ENCODE measurements at regions not wholly inside any gene's neighbourhood (a gene's known extent, or its start where the extent isn't known, plus 50 kb on each side); places are given as distances from the start of the nearest gene placed in this dataset.
A peak's percentile ranks its signal among the peaks of the same experiment; 100 is the strongest.

GRCh38 chr15:101543026-101543390 lies 53.5 kb upstream of the PCSK6 start:
- H3K9me3 ChIP-seq (ENCODE audit: low read depth, low read length), result no peaks in the 10 kb centered on the region
- H3K27ac ChIP-seq (ENCODE audit: low read depth, low read length), result no peak overlapping the region
- no peaks in the 10 kb centered on the region for H3K79me2 ChIP-seq (ENCODE audit: insufficient read depth, low read length)
- TF ChIP-seq CTCF (IDR thresholded peaks at IDR 0.05; ENCODE audit: extremely low read depth, low read depth, low read length), result no peak
- H3K4me1 ChIP-seq (ENCODE audit: insufficient read depth, low read length), result no peaks in the 10 kb centered on the region
- no peaks in the 10 kb centered on the region for H3K36me3 ChIP-seq (ENCODE audit: insufficient read depth, low read length)
- no peak overlapping the region for H2AFZ ChIP-seq (ENCODE audit: low read length)
- H3K4me2 ChIP-seq (ENCODE audit: insufficient read depth, low read length), result no peak overlapping the region
- no peaks in the 10 kb centered on the region for H4K20me1 ChIP-seq (ENCODE audit: insufficient read depth, low read length)
- peak; percentile 64 for DNase-seq (ENCODE audit: insufficient read length, low spot score, missing footprints)
- H3K27me3 ChIP-seq (ENCODE audit: insufficient read depth, low read length), result peaks cover 32% of the 10 kb centered on the region
- no peak overlapping the region for H3K4me3 ChIP-seq (ENCODE audit: insufficient read depth, low read length)

GRCh38 chr15:101542306-101543025 lies 53.0 kb upstream of the PCSK6 start:
- no peaks in the 10 kb centered on the region for H3K79me2 ChIP-seq (ENCODE audit: insufficient read depth, low read length)
- H4K20me1 ChIP-seq (ENCODE audit: insufficient read depth, low read length), result no peaks in the 10 kb centered on the region
- no peaks in the 10 kb centered on the region for H3K4me1 ChIP-seq (ENCODE audit: insufficient read depth, low read length)
- TF ChIP-seq CTCF (IDR thresholded peaks at IDR 0.05; ENCODE audit: extremely low read depth, low read depth, low read length), result no peak
- DNase-seq (ENCODE audit: insufficient read length, low spot score, missing footprints), result peak; percentile 85
- no peak overlapping the region for H3K4me2 ChIP-seq (ENCODE audit: insufficient read depth, low read length)
- no peaks in the 10 kb centered on the region for H3K9me3 ChIP-seq (ENCODE audit: low read depth, low read length)
- H3K27me3 ChIP-seq (ENCODE audit: insufficient read depth, low read length), result peaks cover 28% of the 10 kb centered on the region
- H3K4me3 ChIP-seq (ENCODE audit: insufficient read depth, low read length), result no peak overlapping the region
- no peak overlapping the region for H3K27ac ChIP-seq (ENCODE audit: low read depth, low read length)
- H3K36me3 ChIP-seq (ENCODE audit: insufficient read depth, low read length), result no peaks in the 10 kb centered on the region
- H2AFZ ChIP-seq (ENCODE audit: low read length), result no peak overlapping the region

GRCh38 chr15:101541501-101542292 lies 52.2 kb upstream of the PCSK6 start:
- H3K79me2 ChIP-seq (ENCODE audit: insufficient read depth, low read length), result no peaks in the 10 kb centered on the region
- no peaks in the 10 kb centered on the region for H4K20me1 ChIP-seq (ENCODE audit: insufficient read depth, low read length)
- DNase-seq (ENCODE audit: insufficient read length, low spot score, missing footprints), result peak; percentile 85
- H3K27me3 ChIP-seq (ENCODE audit: insufficient read depth, low read length), result peaks cover 27% of the 10 kb centered on the region
- no peak overlapping the region for H3K27ac ChIP-seq (ENCODE audit: low read depth, low read length)
- no peak for TF ChIP-seq CTCF (IDR thresholded peaks at IDR 0.05; ENCODE audit: extremely low read depth, low read depth, low read length)
- no peaks in the 10 kb centered on the region for H3K36me3 ChIP-seq (ENCODE audit: insufficient read depth, low read length)
- no peak overlapping the region for H3K4me3 ChIP-seq (ENCODE audit: insufficient read depth, low read length)
- H3K4me1 ChIP-seq (ENCODE audit: insufficient read depth, low read length), result no peaks in the 10 kb centered on the region
- no peak overlapping the region for H2AFZ ChIP-seq (ENCODE audit: low read length)
- no peaks in the 10 kb centered on the region for H3K9me3 ChIP-seq (ENCODE audit: low read depth, low read length)
- H3K4me2 ChIP-seq (ENCODE audit: insufficient read depth, low read length), result no peak overlapping the region
